Uterus (tissue), 2 donors: ENCODE measurements at regions not wholly inside any gene's neighbourhood (a gene's known extent, or its start where the extent isn't known, plus 50 kb on each side); places are given as distances from the start of the nearest gene placed in this dataset.

Source experiments
- POLR2A ChIP-seq, 2 donors: fragments of 450-650 bp; IDR thresholded peaks; one replicate each; pipeline ENCODE4 v1.6.1; 2016; ENCODE audit warnings: antibody characterized with exemption in 2 of 2, mild to moderate bottlenecking in 1 of 2, moderate library complexity in 1 of 2
- TF ChIP-seq, protein P1 (sequence below), 4 experiments: fragments of 200-600 bp in 2 of 4; fragments of 450-650 bp in 2 of 4; sonication (generic) in 2 of 4; IDR thresholded peaks; one replicate each; pipeline ENCODE4 v1.5.1; 2016 to 2019; ENCODE audit warnings: antibody characterized with exemption in 4 of 4, mild to moderate bottlenecking in 2 of 4, moderate library complexity in 1 of 4

DNA sequence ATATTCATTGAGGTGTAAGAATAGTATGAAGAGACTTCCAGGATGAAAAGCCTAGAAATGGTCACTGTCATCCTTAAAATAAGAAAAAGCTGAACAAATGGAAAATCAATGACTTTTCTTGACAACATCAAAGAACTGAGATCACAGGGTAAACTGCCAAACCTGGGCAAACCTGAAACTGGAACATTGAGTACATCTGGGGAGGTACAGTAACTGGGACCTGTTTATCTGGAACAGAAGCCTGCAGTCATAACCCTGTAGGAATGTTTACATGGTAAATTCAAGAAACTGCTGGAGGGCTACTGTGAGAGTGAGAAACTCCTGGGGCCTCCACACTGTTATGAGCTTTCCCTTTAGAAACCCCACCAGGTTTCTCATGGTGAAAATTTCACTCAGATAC is 130.1 kb upstream of the PIRT start:
- TF ChIP-seq, protein P1, sequence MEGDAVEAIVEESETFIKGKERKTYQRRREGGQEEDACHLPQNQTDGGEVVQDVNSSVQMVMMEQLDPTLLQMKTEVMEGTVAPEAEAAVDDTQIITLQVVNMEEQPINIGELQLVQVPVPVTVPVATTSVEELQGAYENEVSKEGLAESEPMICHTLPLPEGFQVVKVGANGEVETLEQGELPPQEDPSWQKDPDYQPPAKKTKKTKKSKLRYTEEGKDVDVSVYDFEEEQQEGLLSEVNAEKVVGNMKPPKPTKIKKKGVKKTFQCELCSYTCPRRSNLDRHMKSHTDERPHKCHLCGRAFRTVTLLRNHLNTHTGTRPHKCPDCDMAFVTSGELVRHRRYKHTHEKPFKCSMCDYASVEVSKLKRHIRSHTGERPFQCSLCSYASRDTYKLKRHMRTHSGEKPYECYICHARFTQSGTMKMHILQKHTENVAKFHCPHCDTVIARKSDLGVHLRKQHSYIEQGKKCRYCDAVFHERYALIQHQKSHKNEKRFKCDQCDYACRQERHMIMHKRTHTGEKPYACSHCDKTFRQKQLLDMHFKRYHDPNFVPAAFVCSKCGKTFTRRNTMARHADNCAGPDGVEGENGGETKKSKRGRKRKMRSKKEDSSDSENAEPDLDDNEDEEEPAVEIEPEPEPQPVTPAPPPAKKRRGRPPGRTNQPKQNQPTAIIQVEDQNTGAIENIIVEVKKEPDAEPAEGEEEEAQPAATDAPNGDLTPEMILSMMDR (IDR thresholded peaks at IDR 0.05) = no peak
- TF ChIP-seq POLR2A (IDR thresholded peaks at IDR 0.05) = no peak
